RPMI7951 (cell line): ENCODE measurements at regions not wholly inside any gene's neighbourhood (a gene's known extent, or its start where the extent isn't known, plus 50 kb on each side); places are given as distances from the start of the nearest gene placed in this dataset.
A peak's percentile ranks its signal among the peaks of the same experiment; 100 is the strongest.
"Not testable (repeated sequence)": the region's sequence is repeated elsewhere in the genome, so short reads cannot be mapped to it uniquely, and the experiment has no call there.

ENCODE experiments used
- DNase-seq: peaks from one replicate; pipeline ENCODE4 v3.0.0-alpha.2; 2012; ENCODE audit warnings: low read depth

DNA sequence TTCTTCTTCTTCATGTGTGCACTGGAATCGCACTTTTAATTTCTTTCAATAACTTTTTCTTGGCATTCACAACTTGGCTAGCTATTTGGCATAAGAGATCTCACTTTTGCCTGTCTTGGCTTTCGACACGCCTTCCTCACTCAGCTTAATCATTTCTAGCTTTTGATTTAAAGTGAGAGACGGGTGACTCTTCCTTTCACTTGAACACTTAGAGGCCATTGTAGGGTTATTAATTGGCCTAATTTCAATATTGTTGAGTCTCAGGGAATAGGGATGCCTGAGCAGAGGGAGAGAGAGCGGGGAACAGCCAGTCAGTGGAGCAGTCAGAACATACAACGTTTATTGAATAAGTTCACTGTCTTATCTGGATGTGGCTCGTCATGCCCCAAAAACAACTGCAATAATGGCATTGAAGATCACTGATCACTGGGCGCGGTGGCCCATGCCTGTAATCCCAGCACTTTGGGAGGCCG, 200.3 kb downstream of the SEC14L1 start:
- no peak for DNase-seq

DNA sequence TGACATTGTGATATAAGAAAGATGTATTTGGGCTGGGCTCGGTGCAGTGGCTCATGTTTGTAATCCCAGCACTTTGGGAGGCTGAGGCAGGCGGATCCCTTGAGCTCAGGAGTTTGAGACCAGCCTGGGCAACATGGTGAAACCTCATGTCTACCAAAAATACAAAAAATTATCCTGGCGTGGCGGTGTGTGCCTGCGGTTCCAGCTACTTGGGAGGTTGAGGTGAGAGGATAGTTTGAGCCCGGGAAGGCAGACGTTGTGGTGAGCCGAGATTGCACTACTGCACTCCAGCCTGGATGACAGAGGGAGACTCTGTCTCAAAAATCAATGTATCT, 201.9 kb downstream of the SEC14L1 start:
- DNase-seq: not testable (repeated sequence)

DNA sequence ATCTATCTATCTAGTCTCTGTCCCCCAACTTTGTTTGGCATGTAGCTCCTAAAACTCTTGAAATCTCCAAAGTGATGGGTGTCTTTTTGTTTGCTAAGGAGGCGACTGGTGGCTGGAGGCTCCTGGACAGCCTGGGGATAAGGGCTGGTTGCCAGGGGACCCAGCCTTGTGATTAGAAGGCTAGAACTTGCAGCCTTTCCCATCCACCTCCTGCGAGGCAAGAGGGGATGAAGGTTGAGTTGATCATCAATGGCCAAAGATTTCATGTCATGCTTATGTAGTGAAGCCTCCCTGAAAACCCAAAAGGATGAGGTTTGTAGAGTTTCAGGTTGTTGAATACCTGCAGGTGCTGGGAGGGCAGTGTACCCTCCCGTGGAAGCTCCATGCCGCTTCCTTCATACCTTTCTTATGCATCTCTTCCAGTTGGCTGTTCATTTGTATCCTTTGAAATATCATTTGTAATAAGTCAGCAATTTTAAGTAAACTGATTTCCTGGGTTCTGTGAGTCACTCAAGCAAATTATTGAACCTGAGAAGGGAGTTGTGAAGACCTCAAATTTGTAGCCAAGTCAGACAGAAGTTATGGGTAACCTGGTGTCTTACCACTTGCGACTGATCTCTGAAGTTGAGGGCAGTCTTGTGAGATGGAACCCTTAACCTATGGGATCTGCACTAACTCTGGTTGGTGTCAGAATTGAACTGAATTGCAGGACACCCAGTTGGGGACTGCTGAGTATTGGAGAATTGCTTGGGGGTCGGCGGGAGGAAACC, 202.4 kb downstream of the SEC14L1 start:
- DNase-seq: no peak

DNA sequence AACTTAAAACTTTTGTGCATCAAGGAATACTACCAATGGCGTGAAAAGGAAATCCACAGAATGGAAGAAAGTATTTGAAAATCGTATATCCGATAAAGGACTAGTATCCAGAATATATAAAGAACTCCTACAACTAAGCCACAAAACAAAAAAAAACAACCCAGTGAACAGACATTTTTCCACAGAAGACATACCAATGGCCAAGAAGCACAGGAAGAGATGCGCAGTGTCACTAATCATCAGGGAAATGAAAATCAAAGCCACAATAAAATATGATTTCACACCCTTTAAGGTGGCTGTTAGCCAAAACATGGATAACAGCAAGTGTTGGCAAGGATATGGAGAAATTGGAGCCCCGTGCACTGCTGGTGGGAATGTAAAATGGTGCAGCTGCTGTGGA, 203.3 kb downstream of the SEC14L1 start:
- no peak for DNase-seq

DNA sequence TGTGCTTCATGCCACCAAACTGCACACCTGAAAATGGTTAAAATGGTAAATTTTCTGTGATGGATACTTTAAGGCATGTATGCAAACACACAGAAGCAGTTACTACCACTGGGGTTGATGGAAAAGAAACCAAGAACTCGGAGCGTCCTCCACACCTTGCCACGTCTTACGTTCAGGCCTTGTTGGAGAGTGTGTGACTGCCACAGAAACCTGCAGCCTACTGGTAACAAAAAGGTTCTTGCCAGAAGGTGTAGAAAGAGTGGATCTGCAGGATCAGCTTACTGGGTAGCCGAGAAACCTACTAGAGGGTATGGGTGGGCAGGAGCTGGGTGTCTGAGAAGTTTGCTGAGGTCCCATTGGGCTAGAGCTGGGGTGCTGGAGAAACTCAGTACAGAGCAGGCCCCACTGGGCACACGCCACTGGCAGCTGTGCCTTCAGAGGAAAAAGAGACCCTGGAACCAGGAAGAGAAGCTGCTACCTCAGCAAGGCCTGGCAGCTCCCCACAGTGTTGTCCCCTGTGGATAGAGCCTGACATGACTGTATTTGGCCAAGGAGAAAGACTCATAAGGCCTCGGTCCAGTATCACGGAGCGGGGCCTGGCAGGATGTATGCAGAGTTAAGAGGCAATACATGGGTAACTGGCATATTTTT, 204.6 kb downstream of the SEC14L1 start:
- DNase-seq: no peak

DNA sequence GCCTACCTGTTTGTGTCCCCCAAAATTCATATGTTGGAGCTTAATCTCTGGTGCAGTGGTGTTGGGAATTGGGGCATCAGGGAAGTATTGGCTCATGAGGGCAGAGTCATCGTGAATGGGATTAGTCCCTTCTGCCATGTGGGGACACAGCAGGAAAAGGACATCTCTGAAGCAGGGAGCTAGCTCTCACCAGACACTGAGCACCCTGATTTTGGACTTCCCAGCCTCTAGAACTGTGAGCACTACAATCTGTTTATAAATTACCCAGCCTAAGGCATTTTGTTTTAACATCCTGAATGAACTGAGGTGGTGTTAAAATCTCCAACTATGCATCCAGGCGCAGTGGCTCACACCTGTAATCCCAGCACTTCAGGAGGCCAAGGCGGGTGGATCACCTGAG, 206.0 kb downstream of the SEC14L1 start:
- DNase-seq: no peak

DNA sequence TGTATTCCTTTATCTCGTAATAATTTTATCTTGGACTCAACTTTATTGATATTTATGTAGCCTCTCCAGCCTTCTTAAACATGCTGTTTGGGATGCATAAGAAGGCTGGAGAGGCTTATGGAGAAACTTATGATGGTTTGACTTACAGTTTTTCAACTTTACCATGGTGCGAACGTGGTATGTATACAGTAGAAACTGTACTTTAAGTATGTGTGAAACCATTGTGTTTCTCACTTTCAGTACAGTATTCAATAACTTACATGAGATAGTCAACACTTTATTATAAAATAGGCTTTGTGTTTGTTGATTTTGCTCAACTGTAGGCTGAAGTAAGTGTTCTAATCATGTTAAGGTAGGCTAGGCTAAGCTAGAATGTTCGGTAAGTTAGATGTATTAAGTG, 206.8 kb downstream of the SEC14L1 start:
- no peak for DNase-seq

DNA sequence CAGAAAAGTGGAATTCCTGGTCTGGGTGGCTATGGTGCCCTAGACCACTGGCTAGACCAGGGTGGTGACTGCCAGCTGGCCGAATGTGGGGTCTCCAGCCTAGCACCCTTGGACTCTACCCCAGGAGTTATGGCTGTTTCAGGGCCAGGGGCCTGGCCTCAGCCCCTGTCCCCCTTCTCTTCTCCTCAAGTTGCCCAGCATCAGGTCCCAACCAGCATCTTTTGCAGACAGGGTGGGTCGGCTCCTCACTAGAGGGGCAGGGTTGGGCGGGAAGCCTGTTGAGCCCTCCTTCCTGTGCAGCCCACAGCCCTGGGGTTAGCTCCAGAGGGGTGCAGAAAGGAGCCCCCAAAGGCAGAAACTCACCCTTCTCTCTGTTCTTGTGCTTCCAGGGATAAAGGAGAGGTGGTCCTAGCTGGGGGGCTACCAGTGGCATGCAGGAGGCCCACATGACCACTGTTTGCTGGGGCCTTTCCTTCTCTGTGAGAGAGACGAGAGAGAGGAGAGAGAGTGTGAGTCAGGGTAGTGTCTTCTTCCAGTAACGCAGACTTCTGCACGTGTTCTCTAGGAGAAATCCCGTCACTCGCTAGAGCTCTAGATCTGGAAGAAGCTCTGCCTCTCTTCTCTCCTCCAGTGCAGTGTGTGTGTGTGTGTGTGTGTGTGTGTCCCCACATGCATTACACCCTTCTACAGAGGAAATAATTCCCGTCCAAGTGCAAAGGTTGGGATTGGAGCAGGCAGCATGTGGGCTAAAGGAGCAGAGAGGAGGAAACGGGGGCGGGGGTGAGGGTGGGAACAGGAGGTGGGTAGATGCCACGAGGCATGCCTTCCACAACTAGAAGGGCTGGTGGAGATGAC, 209.4 kb downstream of the SEC14L1 start:
- DNase-seq: no peak

DNA sequence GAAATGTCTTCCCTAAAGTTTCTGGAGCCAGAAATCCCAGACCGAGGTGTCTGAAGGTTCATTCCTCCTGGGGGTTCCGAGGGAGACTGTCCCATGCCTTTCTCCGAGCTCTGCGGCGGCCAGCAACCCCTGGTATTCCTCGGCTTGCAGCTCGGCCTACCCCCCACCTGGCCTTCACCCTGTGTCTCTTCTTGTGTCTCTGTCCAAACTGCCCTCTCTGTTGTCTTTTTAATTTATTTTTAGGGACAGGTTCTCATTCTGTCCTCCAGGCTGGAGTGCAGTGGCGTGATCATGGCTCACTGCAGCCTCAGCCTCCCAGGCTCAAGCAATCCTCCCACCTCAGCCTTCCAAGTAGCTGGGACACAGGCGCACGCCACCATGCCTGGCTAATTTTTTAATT, 211.7 kb downstream of the SEC14L1 start:
- no peak for DNase-seq

DNA sequence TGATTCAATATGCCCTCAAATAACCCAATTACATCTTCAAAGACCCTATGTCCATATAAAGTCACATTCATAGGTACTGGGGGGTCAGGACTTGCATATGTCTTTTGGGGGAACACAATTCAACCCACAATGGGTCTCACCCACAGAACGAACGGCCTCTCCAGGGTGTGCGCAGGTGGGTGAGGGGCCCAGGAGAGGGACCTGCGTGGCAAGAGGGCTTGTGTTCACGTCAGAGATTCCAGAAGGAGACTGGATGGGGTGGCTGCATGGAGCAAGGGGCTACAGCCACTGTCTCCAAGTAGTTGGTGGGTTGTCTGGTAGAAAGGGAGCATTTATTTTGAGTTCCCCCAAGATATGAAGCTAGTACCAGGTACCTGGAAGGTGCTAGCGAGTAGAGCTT, 212.2 kb downstream of the SEC14L1 start:
- no peak for DNase-seq

DNA sequence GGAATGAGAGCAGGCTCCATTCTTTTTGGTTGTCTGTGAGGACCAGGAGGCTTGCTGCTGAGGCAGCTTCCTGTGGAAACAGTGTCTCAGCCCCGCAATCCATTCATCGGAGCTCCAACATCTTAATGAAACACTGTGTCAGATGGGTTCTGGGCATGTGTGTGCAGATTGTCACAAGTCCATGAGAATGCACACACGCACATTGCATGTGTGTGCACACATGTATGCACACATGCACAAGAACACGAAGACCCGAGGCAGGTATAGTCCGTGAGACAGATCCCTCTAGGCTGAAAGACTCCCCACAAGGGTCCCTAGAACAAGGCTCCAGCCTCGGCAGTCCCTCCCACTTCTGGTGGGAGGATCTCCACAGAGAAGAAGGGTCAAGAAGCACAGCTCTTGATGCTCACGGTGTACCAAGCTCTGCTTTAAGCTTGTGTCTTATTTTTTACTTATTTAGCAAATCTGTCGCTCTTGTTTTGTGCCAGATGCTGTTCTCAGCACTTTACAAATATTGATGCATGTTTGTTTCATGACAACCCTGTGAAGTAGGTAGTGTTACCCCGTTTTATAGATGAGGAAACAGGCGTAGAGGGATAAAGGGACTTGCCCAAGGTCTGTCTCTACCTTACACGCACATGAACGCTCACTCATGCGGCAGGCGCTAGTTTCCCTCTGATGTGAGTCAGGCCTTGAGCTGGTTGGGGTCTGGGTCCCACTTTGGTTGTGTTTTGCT, 213.1 kb downstream of the SEC14L1 start:
- no peak for DNase-seq

DNA sequence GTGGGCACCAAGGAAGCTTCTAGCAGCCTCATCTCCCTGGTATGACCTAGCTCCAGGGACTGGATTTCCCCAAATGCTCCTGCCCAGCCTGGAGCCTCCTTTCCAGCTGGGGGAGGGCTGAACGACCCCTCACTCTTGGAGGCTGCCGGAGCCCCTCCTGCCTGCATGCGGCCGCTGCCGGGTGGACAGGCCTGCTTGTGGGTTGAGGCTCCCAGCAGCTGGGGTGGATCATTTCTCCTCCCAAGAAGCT, 213.6 kb downstream of the SEC14L1 start:
- DNase-seq: no peak

DNA sequence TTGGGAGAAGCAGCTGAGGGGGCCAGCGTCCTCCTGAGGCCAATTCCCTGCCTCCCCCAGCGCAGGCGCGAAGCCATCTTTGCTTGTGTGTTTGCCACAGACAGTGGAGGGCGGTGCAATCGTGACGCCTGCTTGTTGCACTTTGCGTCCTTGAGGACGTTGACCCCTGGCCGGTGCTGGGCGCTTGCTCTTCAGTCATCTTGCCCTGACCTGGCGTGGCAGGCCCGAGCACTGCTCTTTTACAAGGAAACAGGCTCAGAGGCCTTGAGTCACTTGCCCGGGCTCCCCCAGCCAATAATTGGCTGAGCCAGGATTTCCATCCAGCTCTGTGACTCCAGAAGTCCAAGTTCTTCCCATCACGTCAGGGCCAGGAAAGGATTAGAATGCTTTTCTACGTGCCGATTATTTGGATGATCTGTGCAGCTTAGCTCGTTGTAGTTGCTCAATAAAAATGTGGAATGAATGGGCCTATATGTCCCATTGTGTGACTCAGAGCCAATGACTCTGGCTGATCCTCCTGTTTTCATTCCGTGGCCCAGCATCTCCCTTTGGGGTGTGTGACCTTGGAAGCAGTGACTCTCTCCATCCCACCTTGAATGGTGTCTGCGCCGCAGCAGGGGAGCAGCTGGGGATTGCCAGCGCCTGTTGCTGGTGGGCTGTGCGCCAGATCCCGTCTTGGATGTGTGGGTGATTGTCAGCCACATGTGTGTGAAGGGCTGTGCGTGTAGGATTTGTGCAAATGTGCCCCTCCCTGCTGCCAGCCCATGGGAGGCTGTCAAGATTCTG, 214.1 kb downstream of the SEC14L1 start:
- peak; percentile 73 for DNase-seq

DNA sequence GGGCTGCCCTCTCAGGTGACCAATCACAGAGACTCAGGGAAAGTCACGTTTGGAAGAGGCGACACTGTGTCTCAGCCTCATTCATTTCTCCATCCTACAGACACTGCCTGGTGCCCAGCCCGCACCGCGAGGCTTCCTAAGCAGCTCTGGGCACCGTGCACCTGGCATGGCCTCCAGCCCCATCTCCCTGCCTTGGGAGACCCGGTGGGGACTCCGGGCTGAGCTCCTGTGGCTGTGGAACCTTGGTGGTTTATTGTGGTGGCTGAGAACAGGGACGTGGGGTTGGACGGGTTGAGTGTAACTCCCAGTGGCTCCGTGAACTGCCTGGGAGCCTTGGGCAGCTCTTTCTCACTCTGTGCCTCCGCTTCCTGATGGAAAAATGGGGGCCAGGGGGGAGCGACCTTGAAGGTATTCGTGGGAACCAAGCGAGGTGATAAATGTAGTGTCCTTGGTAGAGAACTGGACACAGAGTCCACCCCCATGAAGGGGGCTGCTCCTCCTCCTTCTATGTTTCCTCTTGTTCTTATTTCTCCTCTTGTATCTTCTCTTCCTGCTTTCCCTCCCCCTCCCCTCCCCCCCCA, 215.4 kb downstream of the SEC14L1 start:
- no peak for DNase-seq

DNA sequence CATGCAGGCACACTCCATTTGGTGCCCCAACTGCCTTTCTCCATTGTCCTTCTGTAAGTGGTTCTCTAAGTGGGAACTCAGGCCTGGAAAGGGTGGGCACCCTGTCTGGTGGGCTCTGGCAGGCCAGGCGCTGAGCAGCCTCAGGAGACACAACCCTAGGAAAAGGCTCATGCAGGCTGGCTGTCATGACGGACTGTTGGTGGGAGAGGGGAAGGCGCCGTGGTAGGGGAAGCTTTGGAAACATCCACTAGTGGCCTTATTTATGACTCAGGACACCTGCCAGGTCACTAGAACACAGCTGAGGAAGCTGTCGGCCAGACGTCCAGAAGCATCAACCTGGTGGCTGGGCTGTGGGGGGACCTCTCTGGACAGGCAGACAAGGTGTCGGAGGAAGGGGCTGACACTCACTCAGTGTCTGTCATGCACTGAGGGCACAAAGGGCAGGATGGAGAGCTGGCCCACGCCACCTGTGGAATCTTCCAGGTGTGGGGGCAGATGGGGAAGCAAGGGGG, 216.0 kb downstream of the SEC14L1 start:
- DNase-seq: no peak

DNA sequence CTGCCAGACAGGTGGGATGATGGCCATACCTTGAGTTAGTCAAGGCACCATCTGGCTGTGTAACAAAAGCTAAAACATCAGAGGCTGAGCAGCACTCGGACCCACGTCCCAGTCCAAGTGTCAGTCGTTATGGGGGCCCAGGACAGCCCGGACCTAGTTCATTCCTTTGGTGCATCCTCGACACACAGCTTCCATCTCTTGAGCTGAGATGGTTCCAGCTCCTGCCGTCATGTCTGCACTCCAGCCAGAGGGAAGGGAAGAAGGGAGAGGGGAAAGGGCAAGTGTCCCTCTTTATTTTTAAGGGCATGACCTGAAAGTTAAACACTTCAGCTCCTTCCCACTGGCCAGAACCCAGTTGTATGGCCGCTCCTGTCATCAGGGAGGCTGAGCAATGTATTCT, 218.0 kb downstream of the SEC14L1 start:
- no peak for DNase-seq

DNA sequence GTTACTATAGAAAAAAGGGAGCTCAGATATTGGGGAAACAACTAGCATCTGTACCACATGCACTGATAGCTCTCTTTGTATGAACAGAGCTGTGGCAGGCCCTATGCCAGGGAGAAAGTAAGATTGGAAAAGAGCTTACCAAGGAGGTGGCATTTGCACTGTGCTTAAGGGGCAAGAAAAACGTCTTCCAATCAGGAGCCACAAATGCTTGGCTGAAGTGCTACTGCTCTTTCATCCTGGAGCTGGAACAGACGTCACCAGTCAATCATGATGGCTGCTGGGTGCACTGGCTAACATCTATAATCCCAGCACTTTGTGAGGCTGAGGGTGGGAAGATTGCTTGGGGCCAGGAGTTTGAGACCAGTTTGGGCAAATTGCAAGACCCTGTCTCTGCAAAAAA, 218.5 kb downstream of the SEC14L1 start:
- no peak for DNase-seq

DNA sequence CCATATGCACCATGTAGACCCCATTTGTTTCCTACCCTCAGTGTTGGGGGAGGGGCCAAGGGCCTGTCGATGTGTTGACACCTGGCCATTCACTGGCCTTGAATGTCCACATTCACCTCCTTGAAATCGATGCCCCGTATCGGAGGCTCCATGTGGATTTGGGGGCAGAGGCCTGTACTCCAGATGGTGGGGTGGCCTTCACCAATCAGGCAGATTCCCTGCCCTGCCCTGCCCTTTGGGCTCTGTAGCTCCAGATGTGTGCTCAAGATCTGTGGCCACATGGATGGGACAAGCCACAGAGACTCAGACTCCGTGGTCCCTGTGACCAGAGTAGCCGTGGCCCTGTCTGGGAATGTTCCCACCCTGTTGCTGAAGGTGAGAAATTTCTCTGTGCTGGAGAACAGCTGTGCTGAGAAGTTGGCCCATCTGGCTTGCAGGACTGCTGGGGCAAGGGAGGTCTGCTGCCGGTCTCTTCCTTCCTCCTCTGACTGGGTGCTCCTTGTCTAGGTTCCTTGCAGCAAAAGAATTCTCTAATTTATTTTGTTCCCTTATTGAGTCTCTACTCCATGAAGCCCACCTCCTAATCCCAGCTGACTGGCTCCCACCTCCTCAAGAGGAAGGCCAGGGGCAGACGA, 221.3 kb downstream of the SEC14L1 start:
- no peak for DNase-seq

DNA sequence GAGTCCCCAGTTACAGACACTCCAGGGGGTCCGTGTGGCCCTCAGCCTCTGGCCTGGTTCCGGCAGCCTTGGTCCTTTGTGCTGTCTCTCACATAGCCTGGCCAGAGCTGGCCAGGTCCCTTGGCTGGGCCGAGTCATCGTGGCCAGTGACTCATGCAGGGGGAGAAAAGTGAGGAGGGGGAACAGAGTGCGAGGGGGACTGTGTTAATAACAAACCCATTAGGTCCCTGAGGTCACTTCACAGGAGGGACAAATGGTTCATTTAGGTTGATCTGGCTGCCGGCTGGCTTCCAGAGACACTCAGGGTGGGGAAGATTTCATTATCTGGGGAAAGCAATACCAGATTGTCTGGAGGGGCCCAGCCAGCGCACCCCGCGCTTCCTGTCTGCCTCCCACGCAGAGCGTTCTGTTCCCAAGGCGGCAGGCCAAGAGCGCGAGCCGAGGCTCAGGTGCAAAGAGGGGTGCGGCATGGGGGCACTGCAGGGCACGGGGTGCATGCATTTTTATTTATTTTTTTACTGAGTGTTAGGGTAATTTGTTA, 223.1 kb downstream of the SEC14L1 start:
- no peak for DNase-seq

DNA sequence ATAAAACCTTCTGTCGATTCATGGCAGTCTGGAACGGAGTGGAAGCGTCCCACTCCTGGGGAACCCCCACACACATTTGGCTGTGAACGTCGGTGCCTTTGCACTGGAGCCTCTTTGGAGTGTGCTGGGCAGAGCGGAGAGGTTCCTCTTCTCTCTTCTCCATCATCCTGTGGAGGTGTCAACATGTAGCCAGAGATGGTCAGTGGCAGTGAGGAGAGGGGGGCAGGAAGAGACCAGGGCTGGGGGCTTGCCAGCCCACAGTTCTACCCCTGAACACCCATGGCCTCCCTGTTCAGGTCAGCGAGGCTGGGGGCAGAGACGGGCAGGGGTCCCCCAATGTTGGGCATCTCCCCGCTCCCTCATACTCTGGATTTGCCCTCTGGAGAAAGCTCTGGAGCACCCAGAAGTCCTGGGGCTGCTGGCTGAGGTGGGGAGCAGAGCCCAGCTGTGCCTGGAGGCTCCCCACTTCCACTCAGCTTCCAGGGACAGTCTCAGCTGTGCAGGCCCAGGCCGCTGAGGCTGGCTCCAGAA, 223.7 kb downstream of the SEC14L1 start:
- DNase-seq: no peak
